Stomach (tissue), 4 donors: ENCODE measurements at regions not wholly inside any gene's neighbourhood (a gene's known extent, or its start where the extent isn't known, plus 50 kb on each side); places are given as distances from the start of the nearest gene placed in this dataset.

Experiments
- CTCF ChIP-seq, 7 experiments: fragments of 450-650 bp in 4 of 7; fragments of 200-600 bp in 3 of 7; sonication (generic) in 3 of 7; IDR thresholded peaks; one replicate each; pipeline ENCODE4 v1.5.1; 2016 to 2019; ENCODE audit warnings: antibody characterized with exemption in 7 of 7, control low read depth in 2 of 7, mild to moderate bottlenecking in 1 of 7
- POLR2A ChIP-seq, 4 donors: fragments of 450-650 bp; IDR thresholded peaks; one replicate each; pipeline ENCODE4 v1.6.1; 2016; ENCODE audit warnings: antibody characterized with exemption in 4 of 4, control low read depth in 2 of 4, mild to moderate bottlenecking in 1 of 4, moderate library complexity in 1 of 4
- POLR2AphosphoS5 ChIP-seq, 3 donors: sonication (generic); formaldehyde crosslinking; IDR thresholded peaks; one replicate each; pipeline ENCODE4 v1.6.1; 2016; ENCODE audit warnings: antibody characterized with exemption in 3 of 3

- TF ChIP-seq POLR2AphosphoS5 (IDR thresholded peaks at IDR 0.05) (no peak), CTCF (IDR thresholded peaks at IDR 0.05) (no peak), POLR2A (IDR thresholded peaks at IDR 0.05) (no peak)
Observed at GRCh38 chr3:83938491-83938890, 1020.3 kb upstream of the CADM2 start.
